ENCODE measurements at regions not wholly inside any gene's neighbourhood (a gene's known extent, or its start where the extent isn't known, plus 50 kb on each side); places are given as distances from the start of the nearest gene placed in this dataset.

DNA sequence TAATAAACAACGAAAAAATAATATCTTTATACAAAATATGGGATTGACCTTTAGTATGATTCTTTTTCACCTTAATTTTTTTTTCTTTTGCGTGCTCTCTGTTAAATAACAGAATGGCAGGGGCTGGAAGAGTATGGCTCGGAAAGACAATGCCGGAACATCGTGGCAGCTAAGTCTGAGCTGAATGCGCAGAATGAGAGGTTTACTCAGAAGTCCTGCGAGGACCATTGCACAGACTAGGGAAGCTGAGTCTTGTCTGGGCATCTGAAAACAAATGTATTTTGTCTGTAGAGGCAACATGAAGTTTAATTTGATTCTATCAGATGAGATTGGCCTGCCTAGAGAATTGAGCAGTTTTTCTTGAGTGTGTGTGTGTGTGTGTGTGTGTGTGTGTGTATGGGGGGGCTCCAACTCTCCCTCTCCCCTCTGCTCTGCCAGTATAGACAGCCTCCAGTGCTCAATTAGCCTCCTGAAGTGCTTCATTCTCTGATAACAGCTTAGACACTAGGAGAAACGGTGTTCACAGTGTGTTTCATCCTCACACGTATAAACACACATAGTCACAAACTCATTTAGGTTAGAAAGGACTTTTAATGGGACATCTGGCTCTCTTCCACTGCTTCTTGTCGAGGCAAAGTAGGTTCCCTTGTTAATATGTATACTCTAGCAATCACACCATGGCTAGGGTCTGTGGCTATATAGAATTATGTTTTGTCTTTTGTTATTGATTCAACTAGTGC, 244.3 kb upstream of the SORL1-AS1 start:
- DNase-seq: no peak
- TF ChIP-seq CTCF (IDR thresholded peaks at IDR 0.05; ENCODE audit: partially characterized antibody, unreplicated experiment): no peak
- H3K27ac Mint-ChIP-seq (ENCODE audit: unreplicated experiment): no peak overlapping the region
- no peak overlapping the region for H3K4me3 Mint-ChIP-seq (ENCODE audit: unreplicated experiment)
- no peaks in the 10 kb centered on the region for H3K4me1 Mint-ChIP-seq (ENCODE audit: low read depth, unreplicated experiment)
- no peaks in the 10 kb centered on the region for H3K36me3 Mint-ChIP-seq (ENCODE audit: unreplicated experiment)
- no peaks in the 10 kb centered on the region for H3K9me3 Mint-ChIP-seq (ENCODE audit: unreplicated experiment)
- no peaks in the 10 kb centered on the region for H3K27me3 Mint-ChIP-seq (ENCODE audit: unreplicated experiment)

DNA sequence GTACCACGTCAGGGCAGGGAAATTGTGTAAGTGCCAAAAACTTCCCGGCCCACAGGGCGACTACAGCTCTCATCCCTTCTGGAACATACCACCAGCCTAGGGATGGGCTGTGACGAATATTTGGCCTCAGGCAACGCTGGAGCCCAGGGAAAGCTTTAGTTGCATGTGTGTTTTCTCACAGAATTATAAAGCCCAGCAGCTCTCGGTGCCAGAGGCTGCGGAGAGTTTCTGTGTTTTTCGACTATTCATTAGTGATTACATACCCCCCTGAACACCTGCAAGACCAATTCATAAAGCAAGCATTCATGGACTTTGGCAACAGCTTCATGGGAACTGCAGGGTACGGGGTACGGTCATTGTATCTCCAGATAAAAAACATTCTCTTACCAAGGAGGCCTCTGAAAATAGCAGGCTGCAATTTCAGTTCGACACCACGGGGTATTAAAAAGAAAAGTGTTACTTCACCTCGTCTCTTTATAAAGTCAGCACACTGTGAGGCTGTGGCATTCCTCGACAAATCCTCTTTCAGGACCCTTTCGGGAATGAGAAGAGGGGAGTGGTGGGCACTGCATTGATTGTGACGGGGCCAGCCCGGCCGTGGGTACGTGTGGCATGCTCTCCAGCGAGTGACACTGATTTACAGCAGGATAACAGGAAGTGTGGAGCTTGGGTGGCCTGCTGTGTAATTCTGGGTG, 243.6 kb upstream of the SORL1-AS1 start:
- Mint-ChIP-seq H3K27ac (ENCODE audit: unreplicated experiment) (no peak overlapping the region), H3K36me3 (ENCODE audit: unreplicated experiment) (no peaks in the 10 kb centered on the region), H3K27me3 (ENCODE audit: unreplicated experiment) (no peaks in the 10 kb centered on the region), H3K9me3 (ENCODE audit: unreplicated experiment) (no peaks in the 10 kb centered on the region), H3K4me1 (ENCODE audit: low read depth, unreplicated experiment) (no peaks in the 10 kb centered on the region), H3K4me3 (ENCODE audit: unreplicated experiment) (no peak overlapping the region)
- no peak for DNase-seq
- TF ChIP-seq CTCF (IDR thresholded peaks at IDR 0.05; ENCODE audit: partially characterized antibody, unreplicated experiment): no peak

DNA sequence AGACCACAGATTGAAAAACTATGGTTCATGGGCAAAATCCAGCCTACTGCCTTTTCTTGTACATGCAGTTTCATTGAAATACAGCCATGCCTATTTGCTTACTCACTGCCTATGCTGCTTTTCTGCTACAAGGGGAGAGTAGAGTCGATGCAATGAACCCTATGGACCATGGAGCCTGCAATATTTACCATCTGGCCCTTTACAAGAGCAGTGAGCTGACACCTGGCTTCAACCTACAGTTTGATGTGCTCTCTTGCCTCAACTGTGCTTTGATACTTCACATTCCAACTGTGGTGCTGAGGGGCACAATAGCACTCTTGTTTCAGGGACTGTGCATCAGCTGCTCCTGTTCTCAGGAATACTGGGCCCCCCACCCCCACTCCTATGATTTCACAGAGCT, 239.5 kb upstream of the SORL1-AS1 start:
- no peak for TF ChIP-seq CTCF (IDR thresholded peaks at IDR 0.05; ENCODE audit: partially characterized antibody, unreplicated experiment)
- no peaks in the 10 kb centered on the region for H3K27me3 Mint-ChIP-seq (ENCODE audit: unreplicated experiment)
- no peaks in the 10 kb centered on the region for H3K36me3 Mint-ChIP-seq (ENCODE audit: unreplicated experiment)
- no peaks in the 10 kb centered on the region for H3K9me3 Mint-ChIP-seq (ENCODE audit: unreplicated experiment)
- H3K4me3 Mint-ChIP-seq (ENCODE audit: unreplicated experiment): no peak overlapping the region
- peaks cover 1% of the 10 kb centered on the region for H3K4me1 Mint-ChIP-seq (ENCODE audit: low read depth, unreplicated experiment)
- DNase-seq: no peak
- H3K27ac Mint-ChIP-seq (ENCODE audit: unreplicated experiment): no peak overlapping the region

DNA sequence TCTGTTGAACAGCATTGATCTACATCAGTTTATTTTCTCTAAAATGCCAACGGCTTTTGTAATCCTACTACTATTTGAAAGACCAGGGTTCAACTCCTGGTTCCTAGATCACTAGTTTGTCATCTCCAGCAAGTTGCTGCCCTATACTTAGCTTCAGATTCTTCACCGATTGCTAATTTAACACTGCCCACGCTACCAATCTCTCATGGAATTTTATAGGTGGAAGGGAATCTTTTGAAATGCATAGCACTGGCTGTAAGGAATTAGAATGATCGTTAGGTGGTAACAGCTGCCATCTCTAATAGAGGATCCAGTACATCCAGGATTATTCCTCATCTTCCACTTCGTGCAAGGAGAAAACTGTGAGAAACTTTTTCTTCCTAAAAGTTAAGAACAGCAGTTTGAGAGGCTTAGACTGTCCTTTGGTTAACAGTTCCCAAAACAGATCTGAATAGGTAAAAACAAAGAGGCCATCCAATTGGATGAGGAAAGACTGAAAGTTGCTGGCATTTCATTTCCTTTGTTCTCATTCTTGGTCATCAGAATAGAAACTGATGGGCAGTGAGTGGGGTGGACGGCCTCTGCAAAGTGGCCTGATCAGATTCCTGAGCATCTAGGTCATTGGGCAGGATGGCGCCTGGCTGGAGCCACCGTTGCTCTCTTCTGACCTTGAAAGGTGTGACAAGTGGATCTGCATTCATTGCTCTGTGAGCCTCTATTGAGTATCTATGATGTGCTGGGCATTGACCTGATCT, 236.3 kb upstream of the SORL1-AS1 start:
- no peak for TF ChIP-seq CTCF (IDR thresholded peaks at IDR 0.05; ENCODE audit: partially characterized antibody, unreplicated experiment)
- no peaks in the 10 kb centered on the region for H3K27me3 Mint-ChIP-seq (ENCODE audit: unreplicated experiment)
- no peaks in the 10 kb centered on the region for H3K9me3 Mint-ChIP-seq (ENCODE audit: unreplicated experiment)
- DNase-seq: no peak
- peaks cover 1% of the 10 kb centered on the region for H3K4me1 Mint-ChIP-seq (ENCODE audit: low read depth, unreplicated experiment)
- no peak overlapping the region for H3K27ac Mint-ChIP-seq (ENCODE audit: unreplicated experiment)
- no peaks in the 10 kb centered on the region for H3K36me3 Mint-ChIP-seq (ENCODE audit: unreplicated experiment)
- H3K4me3 Mint-ChIP-seq (ENCODE audit: unreplicated experiment): no peak overlapping the region
